ENCODE measurements at regions not wholly inside any gene's neighbourhood (a gene's known extent, or its start where the extent isn't known, plus 50 kb on each side); places are given as distances from the start of the nearest gene placed in this dataset.

- no peaks in the 10 kb centered on the region for H3K36me3 ChIP-seq (ENCODE audit: control insufficient read depth in 2 of 2, insufficient read depth in 2 of 2, low read length in 2 of 2)
- H3K9me3 ChIP-seq (ENCODE audit: control insufficient read depth in 2 of 2, low read length in 2 of 2) = no peaks in the 10 kb centered on the region
- H3K9ac ChIP-seq (ENCODE audit: low read depth in 1 of 2, low read length in 2 of 2) = no peak overlapping the region
- H3K27me3 ChIP-seq (ENCODE audit: control insufficient read depth in 2 of 2, insufficient read depth in 2 of 2, low read length in 2 of 2) = no peaks in the 10 kb centered on the region
- H3K27ac ChIP-seq (ENCODE audit: low read depth in 2 of 2, low read length in 2 of 2) = no peak overlapping the region
- no peak overlapping the region for H3K4me3 ChIP-seq (ENCODE audit: low read length in 2 of 2)
- H3K4me1 ChIP-seq (ENCODE audit: control insufficient read depth in 2 of 2, insufficient read depth in 2 of 2, low read length in 2 of 2) = no peaks in the 10 kb centered on the region
Measured at GRCh38 chr7:89401099-89401498, 605.6 kb upstream of the TEX47 start.

GRCh38 chr7:89401690-89402089 lies 606.2 kb upstream of the TEX47 start:
- Histone ChIP-seq H3K27ac (ENCODE audit: low read depth in 2 of 2, low read length in 2 of 2) (no peak overlapping the region), H3K9ac (ENCODE audit: low read depth in 1 of 2, low read length in 2 of 2) (no peak overlapping the region)

DNA sequence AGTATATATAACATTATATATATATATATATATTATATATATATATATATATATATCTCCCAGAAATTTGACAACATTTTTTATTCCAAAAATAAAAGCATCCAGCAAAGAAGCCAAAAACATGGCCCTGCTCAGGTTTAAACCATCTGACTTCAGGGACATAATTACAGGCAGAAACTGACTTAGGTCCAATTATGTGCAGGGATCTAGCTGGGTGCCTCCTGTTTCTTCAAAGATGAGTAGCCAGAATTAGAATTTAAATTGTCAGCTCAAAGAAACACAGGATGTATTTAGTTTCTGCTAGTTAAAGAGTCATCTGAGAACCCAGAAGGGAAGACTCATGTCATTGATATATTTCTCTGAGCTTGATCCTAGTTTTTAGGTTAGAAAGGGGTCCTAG lies 656.4 kb upstream of the TEX47 start:
- Histone ChIP-seq H3K27me3 (ENCODE audit: control insufficient read depth in 2 of 2, insufficient read depth in 2 of 2, low read length in 2 of 2) (no peaks in the 10 kb centered on the region), H3K27ac (ENCODE audit: low read depth in 2 of 2, low read length in 2 of 2) (no peak overlapping the region), H3K4me1 (ENCODE audit: control insufficient read depth in 2 of 2, insufficient read depth in 2 of 2, low read length in 2 of 2) (no peaks in the 10 kb centered on the region), H3K9me3 (ENCODE audit: control insufficient read depth in 2 of 2, low read length in 2 of 2) (no peaks in the 10 kb centered on the region), H3K9ac (ENCODE audit: low read depth in 1 of 2, low read length in 2 of 2) (no peak overlapping the region), H3K36me3 (ENCODE audit: control insufficient read depth in 2 of 2, insufficient read depth in 2 of 2, low read length in 2 of 2) (no peaks in the 10 kb centered on the region), H3K4me3 (ENCODE audit: low read length in 2 of 2) (no peak overlapping the region)

More at GRCh38 chr7:89401690-89402089, 606.2 kb upstream of the TEX47 start:
- H3K9me3 ChIP-seq (ENCODE audit: control insufficient read depth in 2 of 2, low read length in 2 of 2) = no peaks in the 10 kb centered on the region
- H3K4me3 ChIP-seq (ENCODE audit: low read length in 2 of 2) = no peak overlapping the region
- H3K27me3 ChIP-seq (ENCODE audit: control insufficient read depth in 2 of 2, insufficient read depth in 2 of 2, low read length in 2 of 2) = no peaks in the 10 kb centered on the region
- H3K4me1 ChIP-seq (ENCODE audit: control insufficient read depth in 2 of 2, insufficient read depth in 2 of 2, low read length in 2 of 2) = no peaks in the 10 kb centered on the region
- no peaks in the 10 kb centered on the region for H3K36me3 ChIP-seq (ENCODE audit: control insufficient read depth in 2 of 2, insufficient read depth in 2 of 2, low read length in 2 of 2)

DNA sequence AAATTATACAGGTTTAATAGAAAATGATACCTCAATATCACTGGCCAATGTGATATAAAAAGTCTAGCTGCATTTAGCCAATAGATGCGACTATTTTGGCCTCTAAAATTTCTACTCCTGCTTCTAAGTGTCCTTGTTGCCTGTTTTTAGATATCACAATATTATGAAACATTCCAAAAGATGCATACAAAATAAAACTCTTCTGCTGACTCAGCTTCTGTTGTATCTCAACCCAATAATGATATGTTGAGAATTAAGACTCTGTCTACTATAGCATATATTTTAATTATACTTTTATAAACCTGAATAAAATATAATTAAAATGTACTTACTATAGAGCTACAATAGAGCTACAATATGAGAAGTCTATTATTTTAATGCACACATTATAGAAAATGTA lies 661.0 kb upstream of the TEX47 start:
- Histone ChIP-seq H3K36me3 (ENCODE audit: control insufficient read depth in 2 of 2, insufficient read depth in 2 of 2, low read length in 2 of 2) (no peaks in the 10 kb centered on the region), H3K4me1 (ENCODE audit: control insufficient read depth in 2 of 2, insufficient read depth in 2 of 2, low read length in 2 of 2) (no peaks in the 10 kb centered on the region), H3K9me3 (ENCODE audit: control insufficient read depth in 2 of 2, low read length in 2 of 2) (no peaks in the 10 kb centered on the region), H3K4me3 (ENCODE audit: low read length in 2 of 2) (no peak overlapping the region), H3K9ac (ENCODE audit: low read depth in 1 of 2, low read length in 2 of 2) (no peak overlapping the region), H3K27ac (ENCODE audit: low read depth in 2 of 2, low read length in 2 of 2) (no peak overlapping the region), H3K27me3 (ENCODE audit: control insufficient read depth in 2 of 2, insufficient read depth in 2 of 2, low read length in 2 of 2) (no peaks in the 10 kb centered on the region)

DNA sequence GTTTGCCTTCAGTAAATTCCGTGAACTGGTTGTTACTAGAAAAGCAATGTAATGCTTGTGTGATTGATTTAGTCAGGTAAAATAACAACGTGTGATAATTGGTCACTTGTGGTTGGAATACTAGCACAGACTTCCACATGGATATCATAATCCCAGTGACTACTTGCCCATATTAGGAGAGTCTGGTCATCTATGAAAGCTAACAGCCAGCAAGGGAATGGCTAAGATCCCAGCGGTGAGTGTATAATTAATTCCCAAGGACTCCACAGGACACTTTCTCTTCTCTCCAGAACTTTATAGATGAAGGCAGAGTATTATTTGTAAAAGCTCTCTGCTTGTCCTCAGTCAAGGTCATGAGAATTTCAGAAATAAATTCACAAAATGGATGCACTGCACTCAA lies 662.6 kb upstream of the TEX47 start:
- no peak overlapping the region for H3K27ac ChIP-seq (ENCODE audit: low read depth in 2 of 2, low read length in 2 of 2)

DNA sequence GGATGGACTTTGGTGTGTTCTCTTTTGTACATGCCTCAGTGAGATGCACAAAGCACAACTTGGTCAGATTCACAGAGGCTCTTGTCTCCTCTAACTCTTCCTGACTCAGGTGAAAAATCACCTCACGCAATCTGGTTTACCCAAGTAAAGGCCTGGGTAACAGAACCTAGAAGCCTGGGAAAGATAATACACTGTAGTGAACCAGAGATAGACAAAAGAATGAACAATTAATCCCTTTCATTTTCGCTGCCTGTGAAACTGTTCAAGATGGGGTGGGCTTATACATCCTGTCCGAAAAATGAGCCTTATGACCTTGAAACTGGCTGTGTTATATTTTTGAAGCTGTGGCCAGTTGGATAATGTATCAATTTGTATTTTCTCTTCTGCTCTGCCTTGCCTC lies 678.9 kb upstream of the TEX47 start:
- no peaks in the 10 kb centered on the region for H3K27me3 ChIP-seq (ENCODE audit: control insufficient read depth in 2 of 2, insufficient read depth in 2 of 2, low read length in 2 of 2)

More for the DNA sequence above, 662.6 kb upstream of the TEX47 start:
- no peaks in the 10 kb centered on the region for H3K4me1 ChIP-seq (ENCODE audit: control insufficient read depth in 2 of 2, insufficient read depth in 2 of 2, low read length in 2 of 2)
- no peaks in the 10 kb centered on the region for H3K27me3 ChIP-seq (ENCODE audit: control insufficient read depth in 2 of 2, insufficient read depth in 2 of 2, low read length in 2 of 2)
- no peak overlapping the region for H3K4me3 ChIP-seq (ENCODE audit: low read length in 2 of 2)
- H3K9ac ChIP-seq (ENCODE audit: low read depth in 1 of 2, low read length in 2 of 2) = no peak overlapping the region
- no peaks in the 10 kb centered on the region for H3K9me3 ChIP-seq (ENCODE audit: control insufficient read depth in 2 of 2, low read length in 2 of 2)
- H3K36me3 ChIP-seq (ENCODE audit: control insufficient read depth in 2 of 2, insufficient read depth in 2 of 2, low read length in 2 of 2) = no peaks in the 10 kb centered on the region

GRCh38 chr7:89477991-89478390 lies 676.3 kb upstream of the STEAP1 start:
- Histone ChIP-seq H3K27me3 (ENCODE audit: control insufficient read depth in 2 of 2, insufficient read depth in 2 of 2, low read length in 2 of 2) (no peaks in the 10 kb centered on the region), H3K36me3 (ENCODE audit: control insufficient read depth in 2 of 2, insufficient read depth in 2 of 2, low read length in 2 of 2) (no peaks in the 10 kb centered on the region), H3K4me1 (ENCODE audit: control insufficient read depth in 2 of 2, insufficient read depth in 2 of 2, low read length in 2 of 2) (no peaks in the 10 kb centered on the region), H3K9ac (ENCODE audit: low read depth in 1 of 2, low read length in 2 of 2) (no peak overlapping the region), H3K4me3 (ENCODE audit: low read length in 2 of 2) (no peak overlapping the region), H3K9me3 (ENCODE audit: control insufficient read depth in 2 of 2, low read length in 2 of 2) (peaks cover 0 to 2% of the 10 kb centered on the region in 2 donors), H3K27ac (ENCODE audit: low read depth in 2 of 2, low read length in 2 of 2) (no peak overlapping the region)

More for the DNA sequence above, 678.9 kb upstream of the TEX47 start:
- Histone ChIP-seq H3K9me3 (ENCODE audit: control insufficient read depth in 2 of 2, low read length in 2 of 2) (peaks cover 0 to 2% of the 10 kb centered on the region in 2 donors), H3K4me1 (ENCODE audit: control insufficient read depth in 2 of 2, insufficient read depth in 2 of 2, low read length in 2 of 2) (no peaks in the 10 kb centered on the region), H3K4me3 (ENCODE audit: low read length in 2 of 2) (no peak overlapping the region), H3K36me3 (ENCODE audit: control insufficient read depth in 2 of 2, insufficient read depth in 2 of 2, low read length in 2 of 2) (no peaks in the 10 kb centered on the region), H3K27ac (ENCODE audit: low read depth in 2 of 2, low read length in 2 of 2) (no peak overlapping the region), H3K9ac (ENCODE audit: low read depth in 1 of 2, low read length in 2 of 2) (no peak overlapping the region)

DNA sequence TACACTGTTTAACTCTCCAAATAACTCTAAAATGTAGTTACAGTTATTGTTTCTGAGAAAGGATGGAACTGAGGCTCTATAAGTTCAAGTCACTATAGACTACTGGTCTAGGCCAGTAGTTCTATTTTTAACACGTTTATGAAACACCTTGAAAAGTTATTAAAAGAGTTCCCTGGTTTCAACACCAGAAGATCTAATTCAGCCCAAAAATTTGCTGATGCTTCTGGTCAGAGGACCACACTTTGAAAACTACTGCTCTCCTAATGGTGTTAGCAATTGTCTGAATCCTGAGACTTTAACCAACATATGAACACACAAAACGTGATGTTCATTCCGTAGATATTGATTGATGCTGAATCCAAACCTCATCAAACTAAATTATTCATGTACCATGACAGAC lies 658.6 kb upstream of the STEAP1 start:
- Histone ChIP-seq H3K27ac (ENCODE audit: low read depth in 2 of 2, low read length in 2 of 2) (no peak overlapping the region), H3K27me3 (ENCODE audit: control insufficient read depth in 2 of 2, insufficient read depth in 2 of 2, low read length in 2 of 2) (no peaks in the 10 kb centered on the region), H3K9me3 (ENCODE audit: control insufficient read depth in 2 of 2, low read length in 2 of 2) (peaks cover 0 to 1% of the 10 kb centered on the region in 2 donors), H3K9ac (ENCODE audit: low read depth in 1 of 2, low read length in 2 of 2) (no peak overlapping the region), H3K4me1 (ENCODE audit: control insufficient read depth in 2 of 2, insufficient read depth in 2 of 2, low read length in 2 of 2) (no peaks in the 10 kb centered on the region), H3K4me3 (ENCODE audit: low read length in 2 of 2) (no peak overlapping the region), H3K36me3 (ENCODE audit: control insufficient read depth in 2 of 2, insufficient read depth in 2 of 2, low read length in 2 of 2) (no peaks in the 10 kb centered on the region)

DNA sequence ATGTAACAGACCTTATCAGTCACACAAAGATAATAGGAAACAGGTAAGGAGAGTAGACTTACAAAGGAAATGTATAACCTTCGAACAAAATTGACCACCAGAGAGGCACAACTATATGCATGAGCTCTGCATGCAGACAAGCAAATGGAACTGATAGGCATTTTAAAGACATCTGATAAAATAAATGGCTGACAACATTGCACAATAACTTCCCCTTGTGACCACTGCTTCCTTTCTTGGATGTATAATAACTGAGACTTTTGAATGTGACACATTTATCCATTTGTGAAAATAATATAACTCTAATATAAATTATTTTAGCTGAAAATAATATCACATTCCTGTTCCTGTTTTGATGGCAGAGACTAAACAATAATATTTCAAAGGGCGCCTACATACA lies 654.2 kb upstream of the STEAP1 start:
- Histone ChIP-seq H3K27ac (ENCODE audit: low read depth in 2 of 2, low read length in 2 of 2) (no peak overlapping the region), H3K36me3 (ENCODE audit: control insufficient read depth in 2 of 2, insufficient read depth in 2 of 2, low read length in 2 of 2) (no peaks in the 10 kb centered on the region)

GRCh38 chr7:89503281-89503680 lies 651.0 kb upstream of the STEAP1 start:
- Histone ChIP-seq H3K27me3 (ENCODE audit: control insufficient read depth in 2 of 2, insufficient read depth in 2 of 2, low read length in 2 of 2) (no peaks in the 10 kb centered on the region), H3K9ac (ENCODE audit: low read depth in 1 of 2, low read length in 2 of 2) (no peak overlapping the region), H3K9me3 (ENCODE audit: control insufficient read depth in 2 of 2, low read length in 2 of 2) (no peaks in the 10 kb centered on the region), H3K4me1 (ENCODE audit: control insufficient read depth in 2 of 2, insufficient read depth in 2 of 2, low read length in 2 of 2) (no peaks in the 10 kb centered on the region), H3K27ac (ENCODE audit: low read depth in 2 of 2, low read length in 2 of 2) (no peak overlapping the region), H3K36me3 (ENCODE audit: control insufficient read depth in 2 of 2, insufficient read depth in 2 of 2, low read length in 2 of 2) (no peaks in the 10 kb centered on the region), H3K4me3 (ENCODE audit: low read length in 2 of 2) (no peak overlapping the region)

More for the DNA sequence above, 654.2 kb upstream of the STEAP1 start:
- Histone ChIP-seq H3K9me3 (ENCODE audit: control insufficient read depth in 2 of 2, low read length in 2 of 2) (peaks cover 0 to 1% of the 10 kb centered on the region in 2 donors), H3K9ac (ENCODE audit: low read depth in 1 of 2, low read length in 2 of 2) (no peak overlapping the region), H3K4me3 (ENCODE audit: low read length in 2 of 2) (no peak overlapping the region), H3K27me3 (ENCODE audit: control insufficient read depth in 2 of 2, insufficient read depth in 2 of 2, low read length in 2 of 2) (no peaks in the 10 kb centered on the region), H3K4me1 (ENCODE audit: control insufficient read depth in 2 of 2, insufficient read depth in 2 of 2, low read length in 2 of 2) (no peaks in the 10 kb centered on the region)

DNA sequence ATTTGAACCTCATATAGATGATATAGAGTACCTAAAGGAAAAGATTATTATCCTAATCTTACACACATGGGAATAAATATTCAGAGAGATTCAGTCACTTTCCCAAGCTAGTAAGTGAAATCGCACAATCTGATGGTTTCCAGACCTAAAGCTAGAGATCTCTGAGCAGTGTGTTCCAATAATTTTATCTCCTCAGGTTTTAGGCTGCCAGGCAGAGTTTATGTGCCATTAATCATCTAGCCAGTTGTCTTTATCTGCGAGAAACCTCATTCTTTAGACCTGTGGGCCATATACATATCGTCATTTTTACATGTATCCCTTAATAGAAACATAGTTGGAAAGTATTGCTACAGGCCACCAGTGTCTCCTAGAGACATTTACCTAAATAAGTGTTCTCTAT lies 647.2 kb upstream of the STEAP1 start:
- no peaks in the 10 kb centered on the region for H3K4me1 ChIP-seq (ENCODE audit: control insufficient read depth in 2 of 2, insufficient read depth in 2 of 2, low read length in 2 of 2)
- no peak overlapping the region for H3K9ac ChIP-seq (ENCODE audit: low read depth in 1 of 2, low read length in 2 of 2)
- no peaks in the 10 kb centered on the region for H3K27me3 ChIP-seq (ENCODE audit: control insufficient read depth in 2 of 2, insufficient read depth in 2 of 2, low read length in 2 of 2)
- H3K4me3 ChIP-seq (ENCODE audit: low read length in 2 of 2) = no peak overlapping the region
- H3K27ac ChIP-seq (ENCODE audit: low read depth in 2 of 2, low read length in 2 of 2) = no peak overlapping the region
- H3K9me3 ChIP-seq (ENCODE audit: control insufficient read depth in 2 of 2, low read length in 2 of 2) = no peaks in the 10 kb centered on the region
- H3K36me3 ChIP-seq (ENCODE audit: control insufficient read depth in 2 of 2, insufficient read depth in 2 of 2, low read length in 2 of 2) = no peaks in the 10 kb centered on the region

All from mucosa of rectum (tissue), 2 donors.